ENCODE measurements at regions not wholly inside any gene's neighbourhood (a gene's known extent, or its start where the extent isn't known, plus 50 kb on each side); places are given as distances from the start of the nearest gene placed in this dataset.
A peak's percentile ranks its signal among the peaks of the same experiment; 100 is the strongest.

DNA sequence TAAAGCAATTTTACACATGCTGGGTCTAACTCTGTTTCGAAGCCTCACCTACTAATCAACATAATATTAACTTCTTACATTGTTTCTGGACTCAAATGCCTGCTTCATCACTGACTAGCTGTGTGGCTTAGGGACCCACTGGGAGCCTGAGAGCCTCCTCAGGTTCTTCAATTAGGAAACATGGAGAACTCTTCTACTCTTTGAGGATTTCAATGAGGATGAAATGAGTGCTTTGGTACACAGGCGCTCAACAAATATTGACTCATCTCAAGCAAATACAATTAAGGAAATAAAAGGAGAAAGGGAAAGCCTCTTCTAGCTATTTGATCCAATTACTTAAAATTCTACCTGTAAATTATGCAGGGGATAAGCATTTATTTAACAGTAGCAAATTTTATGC lies 84.4 kb upstream of the JAK1 start:
- TF ChIP-seq, protein P1, sequence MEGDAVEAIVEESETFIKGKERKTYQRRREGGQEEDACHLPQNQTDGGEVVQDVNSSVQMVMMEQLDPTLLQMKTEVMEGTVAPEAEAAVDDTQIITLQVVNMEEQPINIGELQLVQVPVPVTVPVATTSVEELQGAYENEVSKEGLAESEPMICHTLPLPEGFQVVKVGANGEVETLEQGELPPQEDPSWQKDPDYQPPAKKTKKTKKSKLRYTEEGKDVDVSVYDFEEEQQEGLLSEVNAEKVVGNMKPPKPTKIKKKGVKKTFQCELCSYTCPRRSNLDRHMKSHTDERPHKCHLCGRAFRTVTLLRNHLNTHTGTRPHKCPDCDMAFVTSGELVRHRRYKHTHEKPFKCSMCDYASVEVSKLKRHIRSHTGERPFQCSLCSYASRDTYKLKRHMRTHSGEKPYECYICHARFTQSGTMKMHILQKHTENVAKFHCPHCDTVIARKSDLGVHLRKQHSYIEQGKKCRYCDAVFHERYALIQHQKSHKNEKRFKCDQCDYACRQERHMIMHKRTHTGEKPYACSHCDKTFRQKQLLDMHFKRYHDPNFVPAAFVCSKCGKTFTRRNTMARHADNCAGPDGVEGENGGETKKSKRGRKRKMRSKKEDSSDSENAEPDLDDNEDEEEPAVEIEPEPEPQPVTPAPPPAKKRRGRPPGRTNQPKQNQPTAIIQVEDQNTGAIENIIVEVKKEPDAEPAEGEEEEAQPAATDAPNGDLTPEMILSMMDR (IDR thresholded peaks at IDR 0.05), result no peak
- H3K27me3 ChIP-seq, result no peaks in the 10 kb centered on the region
- no peak overlapping the region for H3K4me3 ChIP-seq (ENCODE audit: low read depth in 1 of 2, low read length in 1 of 2)
- H3K4me1 ChIP-seq (ENCODE audit: control insufficient read depth in 1 of 2, insufficient read depth in 1 of 2, low read depth in 1 of 2, low read length in 1 of 2), result peaks cover 17 to 21% of the 10 kb centered on the region in 2 experiments
- H3K9me3 ChIP-seq, result no peaks in the 10 kb centered on the region
- H3K27ac ChIP-seq, result no peak overlapping the region
- peaks cover 77% of the 10 kb centered on the region for H3K36me3 ChIP-seq

DNA sequence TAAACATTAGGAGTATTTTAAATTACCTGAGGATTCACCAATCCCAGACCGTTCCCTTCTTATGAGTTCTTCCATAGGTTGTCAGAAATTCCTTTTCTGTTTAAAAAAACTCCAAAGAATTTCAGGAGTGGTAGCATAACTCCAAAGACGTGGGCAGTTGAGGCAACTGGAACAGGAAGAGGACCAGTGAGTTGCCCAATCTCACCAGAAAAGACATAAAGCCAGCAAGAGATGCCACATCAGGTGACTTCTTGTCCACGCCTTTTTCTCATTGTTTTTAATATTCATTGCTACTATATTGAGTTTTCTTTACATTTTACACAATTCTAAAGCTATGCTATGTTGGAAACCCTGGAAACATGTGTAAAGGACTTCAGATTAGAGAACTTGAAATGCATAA lies 88.1 kb upstream of the JAK1 start:
- H3K27me3 ChIP-seq, result no peaks in the 10 kb centered on the region
- TF ChIP-seq, protein P1 (IDR thresholded peaks at IDR 0.05), result no peak
- H3K36me3 ChIP-seq, result peaks cover 74% of the 10 kb centered on the region
- H3K4me3 ChIP-seq (ENCODE audit: low read depth in 1 of 2, low read length in 1 of 2), result no peak overlapping the region
- H3K27ac ChIP-seq, result peak overlapping the region; percentile 89
- H3K9me3 ChIP-seq, result no peaks in the 10 kb centered on the region
- peaks cover 35 to 48% of the 10 kb centered on the region in 2 experiments for H3K4me1 ChIP-seq (ENCODE audit: control insufficient read depth in 1 of 2, insufficient read depth in 1 of 2, low read depth in 1 of 2, low read length in 1 of 2)

DNA sequence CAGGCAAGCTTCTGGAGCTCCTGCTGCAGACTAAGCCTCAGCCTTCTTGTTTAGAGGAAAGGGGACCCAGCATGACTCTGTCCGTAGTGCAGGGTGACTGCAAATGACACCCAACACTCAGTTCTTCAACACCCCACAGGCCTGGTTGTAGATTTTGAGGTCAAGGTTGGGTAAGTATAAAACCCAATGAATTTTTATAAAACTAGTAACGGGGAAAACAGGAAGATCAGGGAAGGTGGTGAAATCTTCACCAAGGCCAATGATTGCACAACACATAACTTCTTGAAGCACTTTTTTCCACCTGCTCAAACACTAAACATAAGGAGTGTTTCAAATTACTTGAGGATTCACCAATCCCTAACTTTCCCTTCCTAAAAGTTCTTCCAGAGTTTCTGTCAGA lies 89.4 kb upstream of the JAK1 start:
- peak overlapping the region; percentile 33 to 55 for H3K4me3 ChIP-seq (ENCODE audit: low read depth in 1 of 2, low read length in 1 of 2)
- H3K36me3 ChIP-seq, result peaks cover 61% of the 10 kb centered on the region
- no peaks in the 10 kb centered on the region for H3K9me3 ChIP-seq
- TF ChIP-seq, protein P1 (IDR thresholded peaks at IDR 0.05), result no peak
- no peaks in the 10 kb centered on the region for H3K27me3 ChIP-seq
- peak overlapping the region; percentile 89 for H3K27ac ChIP-seq
- peaks cover 35 to 60% of the 10 kb centered on the region in 2 experiments for H3K4me1 ChIP-seq (ENCODE audit: control insufficient read depth in 1 of 2, insufficient read depth in 1 of 2, low read depth in 1 of 2, low read length in 1 of 2)

DNA sequence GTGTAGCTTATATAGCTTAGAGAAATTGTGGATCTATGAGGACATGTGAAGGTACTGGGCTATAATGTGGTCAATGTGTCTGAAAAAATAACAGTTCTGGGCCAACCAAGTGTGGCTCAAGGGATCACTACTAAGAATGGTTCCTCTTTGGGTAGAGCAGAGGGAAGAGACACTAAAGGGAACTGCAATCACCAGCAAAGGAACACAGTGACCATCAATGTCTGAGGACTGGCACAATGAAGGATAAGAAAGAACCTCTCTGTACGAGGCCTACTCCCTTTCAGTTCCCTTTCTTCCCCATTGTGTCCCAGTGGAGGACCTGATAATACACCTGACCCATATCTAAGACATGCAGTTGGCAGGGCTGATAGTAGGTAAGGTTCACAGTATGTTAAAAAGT lies 89.9 kb upstream of the JAK1 start:
- H3K9me3 ChIP-seq, result no peaks in the 10 kb centered on the region
- TF ChIP-seq, protein P1 (IDR thresholded peaks at IDR 0.05), result no peak
- H3K36me3 ChIP-seq, result peaks cover 58% of the 10 kb centered on the region
- peak overlapping the region; percentile 89 for H3K27ac ChIP-seq
- no peaks in the 10 kb centered on the region for H3K27me3 ChIP-seq
- peak overlapping the region; percentile 33 to 55 for H3K4me3 ChIP-seq (ENCODE audit: low read depth in 1 of 2, low read length in 1 of 2)
- peaks cover 35 to 64% of the 10 kb centered on the region in 2 experiments for H3K4me1 ChIP-seq (ENCODE audit: control insufficient read depth in 1 of 2, insufficient read depth in 1 of 2, low read depth in 1 of 2, low read length in 1 of 2)

DNA sequence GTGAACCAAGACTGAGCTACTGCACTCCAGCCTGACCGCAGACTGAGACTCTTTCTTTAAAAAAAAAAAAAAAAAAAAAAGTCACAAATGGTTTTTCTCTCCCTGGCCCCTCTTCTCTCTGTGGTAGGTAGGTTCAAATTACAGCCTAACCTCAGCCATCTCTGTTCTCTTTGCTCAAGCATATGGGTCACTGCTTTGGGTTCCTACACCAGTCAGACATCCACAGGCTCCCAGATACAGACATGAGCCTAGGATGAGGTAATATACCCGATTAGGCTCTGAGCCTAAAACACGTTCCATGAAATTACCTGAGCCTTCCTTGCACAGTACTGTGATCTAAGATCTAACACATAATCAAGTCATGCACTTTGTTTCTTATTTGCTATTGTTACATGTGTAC lies 90.5 kb upstream of the JAK1 start:
- peak overlapping the region; percentile 33 to 55 for H3K4me3 ChIP-seq (ENCODE audit: low read depth in 1 of 2, low read length in 1 of 2)
- no peaks in the 10 kb centered on the region for H3K9me3 ChIP-seq
- peak overlapping the region; percentile 89 for H3K27ac ChIP-seq
- peaks cover 35 to 67% of the 10 kb centered on the region in 2 experiments for H3K4me1 ChIP-seq (ENCODE audit: control insufficient read depth in 1 of 2, insufficient read depth in 1 of 2, low read depth in 1 of 2, low read length in 1 of 2)
- no peaks in the 10 kb centered on the region for H3K27me3 ChIP-seq
- TF ChIP-seq, protein P1 (IDR thresholded peaks at IDR 0.05), result no peak
- peaks cover 52% of the 10 kb centered on the region for H3K36me3 ChIP-seq
